Fibroblast of the aortic adventitia (primary cell): ENCODE measurements at regions not wholly inside any gene's neighbourhood (a gene's known extent, or its start where the extent isn't known, plus 50 kb on each side); places are given as distances from the start of the nearest gene placed in this dataset.

ENCODE experiments used
- DNase-seq: peaks from one replicate; pipeline ENCODE4 v3.0.0-alpha.2; 2010; ENCODE audit warnings: low read depth
- H3K4me3 ChIP-seq: 2 replicates; pipeline ENCODE4 v1.5.1; 2011; ENCODE audit warnings: low read depth, mild to moderate bottlenecking, control low read depth, low read length, moderate library complexity
- CTCF ChIP-seq: IDR thresholded peaks from 2 replicates; pipeline ENCODE4 v1.5.1; 2011; ENCODE audit warnings: mild to moderate bottlenecking, low read length, control low read depth, inconsistent platforms; ENCODE audit not compliant: insufficient read depth

GRCh38 chr2:6222296-6222695, 530.1 kb downstream of the SOX11 start:
- no peak overlapping the region for H3K4me3 ChIP-seq
- TF ChIP-seq CTCF, result no peak
- DNase-seq, result no peak

DNA sequence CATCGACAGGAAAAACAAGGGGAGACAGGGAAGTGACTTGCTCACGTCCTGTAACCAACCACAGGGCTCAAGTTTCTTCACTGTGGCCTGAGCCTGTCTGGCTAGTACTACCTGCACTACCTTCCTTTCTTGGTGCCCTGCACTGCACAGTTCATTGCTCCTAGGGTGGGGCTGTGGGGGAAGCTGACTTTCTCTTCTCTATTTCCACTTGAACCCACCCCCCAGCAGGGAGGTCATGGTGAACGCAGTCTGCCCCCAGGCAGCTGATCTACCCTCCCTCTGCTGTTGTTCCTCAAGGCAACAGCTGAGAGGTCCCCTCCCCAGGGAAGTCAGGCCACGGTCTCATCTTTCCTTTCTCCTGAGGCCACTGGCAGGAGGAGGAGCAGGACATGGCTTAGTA, 532.1 kb downstream of the SOX11 start:
- TF ChIP-seq CTCF, result no peak
- no peak overlapping the region for H3K4me3 ChIP-seq

GRCh38 chr2:6228251-6228650, 536.1 kb downstream of the SOX11 start:
- no peak for DNase-seq
- no peak for TF ChIP-seq CTCF
- no peak overlapping the region for H3K4me3 ChIP-seq

More for the DNA sequence above, 532.1 kb downstream of the SOX11 start:
- DNase-seq, result no peak

GRCh38 chr2:6231166-6231565, 539.0 kb downstream of the SOX11 start:
- H3K4me3 ChIP-seq, result no peak overlapping the region
- TF ChIP-seq CTCF, result no peak
- no peak for DNase-seq

GRCh38 chr2:6233993-6234392, 541.8 kb downstream of the SOX11 start:
- TF ChIP-seq CTCF, result no peak
- DNase-seq, result no peak
- no peak overlapping the region for H3K4me3 ChIP-seq

GRCh38 chr2:6234702-6235101, 542.5 kb downstream of the SOX11 start:
- no peak for TF ChIP-seq CTCF
- H3K4me3 ChIP-seq, result no peak overlapping the region
- DNase-seq, result no peak

DNA sequence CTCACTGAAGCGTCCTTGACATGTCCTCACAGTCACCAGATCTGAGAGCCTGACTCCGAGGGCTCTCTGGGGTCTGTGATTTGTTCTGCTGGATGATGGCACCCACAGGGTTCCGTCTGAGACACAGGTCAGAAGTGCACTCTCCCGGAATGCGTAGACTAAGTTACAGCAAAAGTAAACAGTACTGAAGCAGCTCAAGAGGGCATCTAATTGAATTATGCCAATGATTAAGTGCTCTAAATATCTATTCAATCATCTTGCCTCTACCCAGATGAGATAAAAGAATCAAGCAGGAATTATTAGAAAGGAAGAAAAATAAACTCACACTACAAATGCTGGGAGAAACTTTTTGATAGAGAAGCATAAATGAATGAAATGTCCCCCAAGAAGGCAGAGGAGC, 544.1 kb downstream of the SOX11 start:
- H3K4me3 ChIP-seq, result no peak overlapping the region
- no peak for TF ChIP-seq CTCF
- DNase-seq, result no peak
